Stimulated activated CD4-positive, alpha-beta T cell treated with anti-CD3 and anti-CD28 coated beads, Interleukin-15, amount 100 ng/mL, for 48 hours (primary cell): ENCODE measurements at regions not wholly inside any gene's neighbourhood (a gene's known extent, or its start where the extent isn't known, plus 50 kb on each side); places are given as distances from the start of the nearest gene placed in this dataset.

Experiments
- DNase-seq, 2 donors: peaks; one replicate each; pipeline ENCODE4 v3.0.0-alpha.2; 2020; ENCODE audit warnings: low read depth in 2 of 2

GRCh38 chr9:118414676-118415075 is 710.5 kb downstream of the TLR4 start:
- DNase-seq = no peak

DNA sequence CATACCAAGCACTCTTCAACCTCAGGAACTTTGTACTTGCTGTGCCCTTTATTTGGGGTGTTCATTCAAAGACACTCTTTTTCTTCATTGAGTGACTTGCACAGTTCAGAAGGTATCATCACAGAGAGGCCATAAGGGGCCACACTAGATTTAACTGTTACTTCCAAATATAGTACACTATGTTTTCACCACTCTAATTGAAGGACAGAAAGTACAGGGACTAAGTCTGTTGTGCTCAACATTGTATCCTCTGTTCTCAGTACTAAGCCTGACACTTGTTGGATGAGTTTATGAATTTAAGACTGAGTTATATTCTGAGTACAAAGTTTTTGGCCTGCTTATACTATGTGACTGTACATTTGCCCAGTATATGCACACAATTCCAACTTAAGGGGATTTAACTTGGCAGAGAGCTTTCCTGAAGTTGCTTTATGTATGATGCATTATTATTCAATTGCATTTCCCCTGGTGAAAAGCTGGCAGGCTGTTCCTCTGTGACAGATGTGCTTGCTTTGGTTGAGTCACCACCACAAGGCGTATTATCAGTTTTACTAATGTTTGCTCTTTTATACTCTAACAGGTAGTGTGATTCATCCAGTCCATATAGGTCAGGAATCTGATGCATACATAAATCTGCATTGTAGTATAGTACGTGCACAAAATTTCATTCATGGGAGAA is 714.8 kb downstream of the TLR4 start:
- DNase-seq = no peak

GRCh38 chr9:118419676-118420075 is 715.5 kb downstream of the TLR4 start:
- DNase-seq = no peak

GRCh38 chr9:118422508-118422907 is 718.3 kb downstream of the TLR4 start:
- no peak for DNase-seq

GRCh38 chr9:118423021-118423420 is 718.8 kb downstream of the TLR4 start:
- DNase-seq = no peak

GRCh38 chr9:118423721-118424120 is 719.5 kb downstream of the TLR4 start:
- no peak for DNase-seq

GRCh38 chr9:118426772-118427171 is 722.6 kb downstream of the TLR4 start:
- no peak for DNase-seq

DNA sequence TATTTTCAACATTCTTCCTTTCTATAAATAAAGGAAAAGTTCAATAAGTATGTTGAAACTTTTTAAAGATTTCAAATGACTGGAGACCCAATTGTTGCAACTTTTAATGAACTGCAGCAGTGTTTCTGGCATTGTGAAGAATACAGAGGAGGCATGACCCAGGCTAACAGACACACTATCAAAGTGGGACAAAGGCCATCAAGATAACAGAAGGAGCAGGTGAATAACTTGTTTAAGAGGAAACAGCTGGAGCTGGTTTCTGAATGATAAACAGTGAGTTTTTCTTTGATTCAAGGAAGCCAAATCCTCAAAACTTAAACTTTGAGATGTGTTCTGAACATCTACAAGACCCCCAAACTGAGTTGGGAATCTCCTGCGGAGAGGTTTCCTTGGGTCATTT is 734.6 kb downstream of the TLR4 start:
- DNase-seq = no peak

- no peak for DNase-seq
Observed at GRCh38 chr9:118439441-118439840, 735.2 kb downstream of the TLR4 start.

GRCh38 chr9:118444403-118444802 is 740.2 kb downstream of the TLR4 start:
- no peak for DNase-seq

DNA sequence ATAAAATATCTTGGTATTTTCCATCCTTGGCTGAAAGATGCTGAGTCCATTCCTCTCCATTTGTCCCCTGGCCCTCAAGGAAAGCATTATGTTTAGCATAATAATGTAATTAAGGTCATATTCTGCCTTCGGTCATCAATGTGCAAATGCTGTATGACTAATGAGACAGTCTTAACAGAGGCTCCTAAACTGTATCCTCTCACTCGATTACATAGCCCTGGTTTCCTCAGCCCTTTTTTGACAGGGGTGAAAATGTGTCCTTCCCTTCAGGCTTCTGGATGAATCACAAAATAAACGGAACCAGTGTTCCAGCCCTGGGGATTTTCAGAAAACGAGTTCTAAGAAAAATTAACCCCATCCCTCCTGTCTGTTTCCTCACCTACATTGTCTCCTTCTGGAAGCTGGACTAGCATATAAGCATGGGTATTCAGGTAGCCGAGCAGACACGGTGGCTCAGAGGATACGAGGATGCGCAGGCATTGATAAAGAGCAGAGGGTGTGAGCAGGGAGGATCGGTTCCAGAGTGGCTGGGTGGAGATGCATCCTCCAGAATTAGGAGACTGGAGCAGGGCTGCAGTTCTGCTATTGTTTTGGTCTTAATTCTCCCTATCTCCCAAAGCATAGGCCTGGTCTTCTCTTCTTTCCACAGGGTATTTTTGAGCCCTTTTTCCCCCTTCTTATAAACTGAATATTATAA is 742.9 kb downstream of the TLR4 start:
- DNase-seq = no peak

- no peak for DNase-seq
Observed at GRCh38 chr9:118449554-118449953, 745.4 kb downstream of the TLR4 start.

DNA sequence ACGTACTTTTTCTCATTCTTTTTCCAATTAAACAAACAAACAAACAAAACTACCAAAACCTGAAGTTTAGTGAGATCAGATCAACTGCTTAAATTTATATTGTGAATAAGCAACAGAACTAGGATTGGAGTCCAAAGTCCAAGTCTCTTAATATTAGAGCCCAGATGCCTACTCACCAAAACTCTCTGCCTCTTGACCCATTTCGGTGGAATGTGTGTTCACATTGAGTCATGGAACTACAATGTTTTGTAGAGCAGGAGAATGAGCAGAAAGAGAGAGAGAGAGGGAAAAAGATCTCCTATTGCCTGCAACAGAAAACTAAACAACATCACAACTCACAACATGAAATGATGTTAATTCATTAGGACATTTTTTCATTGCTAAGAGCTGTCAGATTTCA is 751.1 kb downstream of the TLR4 start:
- no peak for DNase-seq

GRCh38 chr9:118455788-118456187 is 751.6 kb downstream of the TLR4 start:
- DNase-seq = no peak

GRCh38 chr9:118457171-118458000 is 753.2 kb downstream of the TLR4 start:
- DNase-seq = no peak

DNA sequence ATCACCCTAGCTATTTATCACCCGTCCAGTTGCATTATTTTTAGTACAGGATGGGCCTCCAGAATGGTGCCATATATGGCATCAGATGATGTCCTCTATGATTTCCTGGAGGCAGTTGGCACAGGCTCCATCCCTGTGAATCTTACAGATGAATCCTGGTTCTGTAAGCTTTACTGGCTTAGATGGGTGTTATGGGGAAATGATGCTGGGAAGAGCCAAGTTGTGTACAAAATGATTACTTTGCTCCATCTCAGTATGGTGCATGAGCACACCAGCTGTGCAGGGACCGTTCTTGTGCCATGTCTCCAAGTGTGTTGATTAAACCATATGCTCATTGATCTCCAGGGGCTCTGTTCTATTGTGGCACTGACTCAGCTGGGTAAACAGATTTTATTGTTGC is 755.7 kb downstream of the TLR4 start:
- DNase-seq = no peak

DNA sequence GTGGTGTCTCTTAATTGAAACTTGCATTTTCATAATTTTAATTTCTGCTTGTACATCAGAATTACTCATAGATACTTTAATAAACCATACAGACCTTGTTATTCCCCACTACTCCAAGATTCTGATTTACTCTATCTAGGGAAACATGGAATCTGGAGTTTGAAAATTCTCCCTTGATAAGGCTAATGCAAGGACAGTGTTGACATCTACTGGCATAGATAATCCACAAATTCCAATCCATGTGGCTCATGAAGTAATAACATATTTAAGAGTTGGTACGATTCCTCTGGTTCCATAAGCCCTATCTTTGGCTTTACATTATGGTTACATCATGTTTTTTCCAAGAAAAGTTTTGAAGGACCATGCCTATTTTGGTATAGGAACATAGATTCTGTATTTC is 759.2 kb downstream of the TLR4 start:
- DNase-seq = no peak

DNA sequence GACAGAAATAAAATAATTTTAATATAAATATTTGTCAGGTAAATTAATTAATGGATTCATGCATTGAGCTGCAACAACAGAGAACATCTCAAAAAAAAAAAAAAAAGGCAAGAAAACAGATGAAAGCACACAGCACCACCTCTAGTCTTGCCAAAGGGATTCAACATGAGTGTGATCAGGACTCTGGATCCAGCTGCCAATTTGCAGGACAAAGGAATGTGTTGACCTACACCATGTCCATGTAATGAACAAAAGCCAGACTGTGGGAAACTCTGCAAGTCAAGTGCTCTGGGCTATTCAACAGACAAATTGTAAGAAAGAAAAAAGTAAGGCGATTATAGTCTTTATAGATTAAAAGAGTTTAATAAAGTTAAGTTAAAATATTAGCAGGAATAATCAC is 769.3 kb downstream of the TLR4 start:
- DNase-seq = no peak

DNA sequence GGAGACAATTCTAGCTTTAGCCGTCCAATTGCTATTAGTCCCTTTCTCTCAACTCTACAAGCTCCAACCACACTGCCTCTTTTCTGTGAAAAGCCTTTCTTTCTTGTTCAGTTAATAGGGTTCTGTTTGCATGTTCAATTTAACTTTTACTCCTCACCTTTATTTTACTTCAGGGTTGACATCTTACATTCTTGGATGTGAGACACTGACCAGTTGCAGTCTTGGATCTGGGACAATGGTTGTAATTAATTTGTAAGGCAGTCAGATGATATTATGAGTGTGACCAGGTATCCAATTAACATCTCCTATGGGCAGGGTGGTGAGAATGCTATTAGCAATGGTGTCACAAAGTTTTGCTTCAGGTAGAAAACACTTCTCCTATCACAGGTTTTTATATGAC is 774.5 kb downstream of the TLR4 start:
- DNase-seq = no peak

DNA sequence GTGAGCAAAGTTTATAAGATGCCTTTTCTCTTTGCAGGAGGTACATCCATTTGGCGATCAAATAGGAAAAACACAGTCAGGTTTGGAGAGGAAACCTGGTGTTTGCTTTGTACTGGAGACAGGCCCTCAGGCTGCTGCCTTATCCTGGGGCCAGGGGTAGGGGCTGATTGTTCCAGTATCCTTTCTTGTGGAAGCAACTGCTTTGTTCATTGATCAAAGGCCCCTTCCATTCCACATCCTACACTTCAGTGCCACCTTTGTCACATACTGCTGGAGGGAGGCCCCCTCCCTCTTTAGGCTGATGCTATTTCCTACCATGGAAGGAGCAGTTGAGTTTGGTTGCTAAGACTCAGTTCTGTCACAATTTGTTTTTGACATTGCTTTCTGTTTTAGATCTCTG is 778.1 kb downstream of the TLR4 start:
- no peak for DNase-seq

DNA sequence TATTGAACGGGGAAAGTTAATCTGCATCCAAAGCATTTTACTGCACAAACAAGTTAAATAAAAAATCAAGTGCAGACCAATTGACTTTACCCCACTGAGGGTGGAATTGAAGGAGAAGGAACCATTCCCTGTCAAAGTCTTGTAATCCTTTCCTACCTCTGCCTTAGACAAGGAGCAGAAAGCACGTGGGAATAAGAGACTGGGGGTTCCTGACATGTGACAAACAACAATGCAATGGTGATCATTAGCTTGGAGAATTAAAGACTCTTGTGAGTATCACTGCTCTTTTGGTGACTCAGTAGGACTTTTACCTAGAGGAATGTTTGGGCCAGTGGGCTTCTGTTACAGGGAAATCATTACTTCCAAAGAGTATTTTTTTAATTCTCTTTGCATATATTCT is 779.5 kb downstream of the TLR4 start:
- no peak for DNase-seq

DNA sequence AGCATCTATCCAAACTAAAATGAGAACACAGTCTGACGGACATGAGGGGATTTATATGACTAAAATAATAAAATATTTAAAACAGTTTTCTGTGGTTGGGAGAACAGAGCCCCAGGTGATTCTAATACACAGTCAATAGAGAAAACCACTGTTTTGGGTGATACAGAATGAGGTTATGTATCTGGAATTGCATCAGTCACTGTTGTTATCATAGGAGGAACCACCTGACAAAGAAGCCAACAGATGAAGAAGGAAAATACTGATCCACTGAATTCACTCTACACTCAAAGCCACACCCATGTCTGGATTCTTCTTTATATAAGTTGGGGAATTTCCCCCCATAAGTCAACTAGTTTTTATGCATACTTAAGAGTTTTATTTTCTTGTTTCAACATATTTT is 799.0 kb downstream of the TLR4 start:
- no peak for DNase-seq

DNA sequence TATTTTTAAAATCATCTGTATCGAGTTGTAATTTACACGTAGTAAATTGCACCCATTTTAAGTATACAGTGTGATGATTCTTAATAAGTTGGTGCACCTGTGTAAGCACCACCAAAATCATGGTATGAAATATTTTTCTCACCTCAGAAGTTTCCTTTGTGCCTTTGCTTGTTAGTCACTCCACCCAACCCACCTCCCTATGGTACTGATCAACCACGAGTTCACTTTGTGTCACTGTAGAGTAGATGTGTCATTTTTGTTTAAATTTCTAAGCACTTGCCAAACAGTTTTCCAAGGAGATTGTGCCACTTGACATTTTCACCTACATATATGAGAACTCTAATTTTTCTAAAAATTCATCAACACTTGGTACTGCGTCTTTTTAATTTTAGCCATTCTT is 806.5 kb downstream of the TLR4 start:
- no peak for DNase-seq
